ENCODE measurements at regions not wholly inside any gene's neighbourhood (a gene's known extent, or its start where the extent isn't known, plus 50 kb on each side); places are given as distances from the start of the nearest gene placed in this dataset.

GRCh38 chr6:48750861-48751260, 639.9 kb upstream of the PTCHD4 start:
- H3K27ac ChIP-seq (replicated peaks): no peak overlapping the region
- DNase-seq (ENCODE audit: low read depth in 1 of 2, low spot score in 1 of 2): no peak
- H3K27me3 ChIP-seq (ENCODE audit: insufficient read depth, poor library complexity, severe bottlenecking): no peaks in the 10 kb centered on the region
- no peak for TF ChIP-seq SPI1 (IDR thresholded peaks at IDR 0.05; ENCODE audit: borderline replicate concordance, low read depth)
- TF ChIP-seq POLR2AphosphoS5 (IDR thresholded peaks at IDR 0.05; ENCODE audit: low read depth): no peak
- no peak for TF ChIP-seq REST (IDR thresholded peaks at IDR 0.05; ENCODE audit: insufficient replicate concordance, low read depth)
- TF ChIP-seq GABPA (IDR thresholded peaks at IDR 0.05; ENCODE audit: low read depth): no peak
- TF ChIP-seq CTCF (IDR thresholded peaks at IDR 0.05; ENCODE audit: insufficient read depth, low read length): no peak
- no peak overlapping the region for H3K4me3 ChIP-seq (replicated peaks; ENCODE audit: insufficient read depth, low read length)

- no peak overlapping the region for H3K4me3 ChIP-seq (replicated peaks; ENCODE audit: insufficient read depth, low read length)
- DNase-seq (ENCODE audit: low read depth in 1 of 2, low spot score in 1 of 2): no peak
- no peak for TF ChIP-seq CTCF (IDR thresholded peaks at IDR 0.05; ENCODE audit: insufficient read depth, low read length)
- TF ChIP-seq GABPA (IDR thresholded peaks at IDR 0.05; ENCODE audit: low read depth): no peak
- TF ChIP-seq POLR2AphosphoS5 (IDR thresholded peaks at IDR 0.05; ENCODE audit: low read depth): no peak
- TF ChIP-seq SPI1 (IDR thresholded peaks at IDR 0.05; ENCODE audit: borderline replicate concordance, low read depth): no peak
- no peak for TF ChIP-seq REST (IDR thresholded peaks at IDR 0.05; ENCODE audit: insufficient replicate concordance, low read depth)
Observed at GRCh38 chr6:48747471-48747870, 636.5 kb upstream of the PTCHD4 start.

GRCh38 chr6:48747040-48747439, 636.0 kb upstream of the PTCHD4 start:
- no peak for DNase-seq (ENCODE audit: low read depth in 1 of 2, low spot score in 1 of 2)
- no peak overlapping the region for H3K4me3 ChIP-seq (replicated peaks; ENCODE audit: insufficient read depth, low read length)
- no peak for TF ChIP-seq POLR2AphosphoS5 (IDR thresholded peaks at IDR 0.05; ENCODE audit: low read depth)
- TF ChIP-seq CTCF (IDR thresholded peaks at IDR 0.05; ENCODE audit: insufficient read depth, low read length): no peak
- no peak for TF ChIP-seq SPI1 (IDR thresholded peaks at IDR 0.05; ENCODE audit: borderline replicate concordance, low read depth)
- TF ChIP-seq REST (IDR thresholded peaks at IDR 0.05; ENCODE audit: insufficient replicate concordance, low read depth): no peak
- no peak for TF ChIP-seq GABPA (IDR thresholded peaks at IDR 0.05; ENCODE audit: low read depth)
- H3K27ac ChIP-seq (replicated peaks): no peak overlapping the region
- H3K27me3 ChIP-seq (ENCODE audit: insufficient read depth, poor library complexity, severe bottlenecking): no peaks in the 10 kb centered on the region

More at GRCh38 chr6:48747471-48747870, 636.5 kb upstream of the PTCHD4 start:
- Histone ChIP-seq H3K27ac (replicated peaks) (no peak overlapping the region), H3K27me3 (ENCODE audit: insufficient read depth, poor library complexity, severe bottlenecking) (no peaks in the 10 kb centered on the region)
